HL-60 (cell line): ENCODE measurements at regions not wholly inside any gene's neighbourhood (a gene's known extent, or its start where the extent isn't known, plus 50 kb on each side); places are given as distances from the start of the nearest gene placed in this dataset.

ENCODE experiments used
- POLR2AphosphoS5 ChIP-seq: IDR thresholded peaks from 2 replicates; pipeline ENCODE4 v1.6.1; 2012; ENCODE audit warnings: low read depth
- TF ChIP-seq, protein P1 (sequence below): IDR thresholded peaks from one replicate; pipeline ENCODE4 v1.5.1; 2011; ENCODE audit warnings: low read length, control low read depth, inconsistent platforms; ENCODE audit not compliant: insufficient read depth
- TF ChIP-seq, protein P2 (sequence below): IDR thresholded peaks from 2 replicates; pipeline ENCODE4 v1.6.1; 2012; ENCODE audit warnings: low read depth; ENCODE audit not compliant: insufficient replicate concordance

DNA sequence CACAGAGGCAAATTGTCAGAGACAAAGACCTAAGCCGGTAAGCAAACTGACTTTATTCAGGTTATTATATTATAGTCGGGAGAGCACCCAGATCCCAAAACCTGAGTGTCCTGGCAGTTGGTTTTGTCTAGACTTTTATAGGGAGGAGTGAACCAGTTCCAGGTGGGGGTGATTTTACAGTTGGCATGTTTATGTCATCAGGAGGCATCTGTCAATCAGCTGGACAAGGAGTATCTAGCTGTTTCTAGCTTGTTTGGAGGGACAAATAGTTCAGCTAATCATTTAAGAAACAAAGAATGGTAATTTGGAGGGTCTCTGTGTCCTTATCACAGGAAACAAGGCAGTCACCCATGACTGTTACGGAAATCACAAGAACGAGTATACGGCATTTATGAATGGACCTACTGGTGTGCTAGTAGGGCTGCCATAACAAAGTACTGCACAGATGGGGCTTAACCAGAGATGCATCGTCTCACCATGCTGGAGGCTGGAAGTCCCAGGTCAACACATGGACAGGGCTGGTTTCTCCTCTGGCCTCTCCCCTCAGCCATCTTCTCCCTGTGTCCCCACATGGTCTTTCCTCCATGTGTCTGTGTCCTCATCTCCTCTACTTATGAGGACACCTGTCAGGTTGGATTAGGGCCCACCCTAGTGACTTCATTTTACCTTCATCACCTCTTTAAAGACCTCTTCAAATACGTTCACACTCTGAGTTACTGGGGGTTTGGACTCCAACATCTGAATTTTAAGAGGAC lies 122.7 kb downstream of the LY86 start:
- TF ChIP-seq, protein P1, sequence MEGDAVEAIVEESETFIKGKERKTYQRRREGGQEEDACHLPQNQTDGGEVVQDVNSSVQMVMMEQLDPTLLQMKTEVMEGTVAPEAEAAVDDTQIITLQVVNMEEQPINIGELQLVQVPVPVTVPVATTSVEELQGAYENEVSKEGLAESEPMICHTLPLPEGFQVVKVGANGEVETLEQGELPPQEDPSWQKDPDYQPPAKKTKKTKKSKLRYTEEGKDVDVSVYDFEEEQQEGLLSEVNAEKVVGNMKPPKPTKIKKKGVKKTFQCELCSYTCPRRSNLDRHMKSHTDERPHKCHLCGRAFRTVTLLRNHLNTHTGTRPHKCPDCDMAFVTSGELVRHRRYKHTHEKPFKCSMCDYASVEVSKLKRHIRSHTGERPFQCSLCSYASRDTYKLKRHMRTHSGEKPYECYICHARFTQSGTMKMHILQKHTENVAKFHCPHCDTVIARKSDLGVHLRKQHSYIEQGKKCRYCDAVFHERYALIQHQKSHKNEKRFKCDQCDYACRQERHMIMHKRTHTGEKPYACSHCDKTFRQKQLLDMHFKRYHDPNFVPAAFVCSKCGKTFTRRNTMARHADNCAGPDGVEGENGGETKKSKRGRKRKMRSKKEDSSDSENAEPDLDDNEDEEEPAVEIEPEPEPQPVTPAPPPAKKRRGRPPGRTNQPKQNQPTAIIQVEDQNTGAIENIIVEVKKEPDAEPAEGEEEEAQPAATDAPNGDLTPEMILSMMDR = no peak
- TF ChIP-seq, protein P2, sequence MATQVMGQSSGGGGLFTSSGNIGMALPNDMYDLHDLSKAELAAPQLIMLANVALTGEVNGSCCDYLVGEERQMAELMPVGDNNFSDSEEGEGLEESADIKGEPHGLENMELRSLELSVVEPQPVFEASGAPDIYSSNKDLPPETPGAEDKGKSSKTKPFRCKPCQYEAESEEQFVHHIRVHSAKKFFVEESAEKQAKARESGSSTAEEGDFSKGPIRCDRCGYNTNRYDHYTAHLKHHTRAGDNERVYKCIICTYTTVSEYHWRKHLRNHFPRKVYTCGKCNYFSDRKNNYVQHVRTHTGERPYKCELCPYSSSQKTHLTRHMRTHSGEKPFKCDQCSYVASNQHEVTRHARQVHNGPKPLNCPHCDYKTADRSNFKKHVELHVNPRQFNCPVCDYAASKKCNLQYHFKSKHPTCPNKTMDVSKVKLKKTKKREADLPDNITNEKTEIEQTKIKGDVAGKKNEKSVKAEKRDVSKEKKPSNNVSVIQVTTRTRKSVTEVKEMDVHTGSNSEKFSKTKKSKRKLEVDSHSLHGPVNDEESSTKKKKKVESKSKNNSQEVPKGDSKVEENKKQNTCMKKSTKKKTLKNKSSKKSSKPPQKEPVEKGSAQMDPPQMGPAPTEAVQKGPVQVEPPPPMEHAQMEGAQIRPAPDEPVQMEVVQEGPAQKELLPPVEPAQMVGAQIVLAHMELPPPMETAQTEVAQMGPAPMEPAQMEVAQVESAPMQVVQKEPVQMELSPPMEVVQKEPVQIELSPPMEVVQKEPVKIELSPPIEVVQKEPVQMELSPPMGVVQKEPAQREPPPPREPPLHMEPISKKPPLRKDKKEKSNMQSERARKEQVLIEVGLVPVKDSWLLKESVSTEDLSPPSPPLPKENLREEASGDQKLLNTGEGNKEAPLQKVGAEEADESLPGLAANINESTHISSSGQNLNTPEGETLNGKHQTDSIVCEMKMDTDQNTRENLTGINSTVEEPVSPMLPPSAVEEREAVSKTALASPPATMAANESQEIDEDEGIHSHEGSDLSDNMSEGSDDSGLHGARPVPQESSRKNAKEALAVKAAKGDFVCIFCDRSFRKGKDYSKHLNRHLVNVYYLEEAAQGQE = no peak
- TF ChIP-seq POLR2AphosphoS5 = no peak
